ENCODE measurements at regions not wholly inside any gene's neighbourhood (a gene's known extent, or its start where the extent isn't known, plus 50 kb on each side); places are given as distances from the start of the nearest gene placed in this dataset.

DNA sequence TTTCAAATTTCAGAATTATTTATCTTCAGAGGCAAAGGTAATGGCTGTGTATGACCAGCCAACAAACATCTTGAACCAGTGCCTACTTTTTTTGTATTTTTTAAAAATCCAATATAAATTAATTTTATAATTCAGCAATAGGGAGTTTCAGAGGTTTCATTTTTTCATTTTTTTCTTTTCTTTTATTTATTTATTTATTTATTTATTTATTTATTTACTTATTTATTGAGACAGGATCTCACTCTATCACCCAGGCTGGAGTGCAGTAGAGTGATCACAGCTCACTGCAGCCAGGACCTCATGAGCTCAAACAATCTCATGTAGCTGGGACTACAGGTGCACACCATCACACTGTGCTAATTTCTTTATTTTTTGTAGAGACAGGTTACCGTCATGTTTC is 250.5 kb downstream of the TMEM47 start:
- 100% methylated on average over 1 of the region's 1 CpG for WGBS

DNA sequence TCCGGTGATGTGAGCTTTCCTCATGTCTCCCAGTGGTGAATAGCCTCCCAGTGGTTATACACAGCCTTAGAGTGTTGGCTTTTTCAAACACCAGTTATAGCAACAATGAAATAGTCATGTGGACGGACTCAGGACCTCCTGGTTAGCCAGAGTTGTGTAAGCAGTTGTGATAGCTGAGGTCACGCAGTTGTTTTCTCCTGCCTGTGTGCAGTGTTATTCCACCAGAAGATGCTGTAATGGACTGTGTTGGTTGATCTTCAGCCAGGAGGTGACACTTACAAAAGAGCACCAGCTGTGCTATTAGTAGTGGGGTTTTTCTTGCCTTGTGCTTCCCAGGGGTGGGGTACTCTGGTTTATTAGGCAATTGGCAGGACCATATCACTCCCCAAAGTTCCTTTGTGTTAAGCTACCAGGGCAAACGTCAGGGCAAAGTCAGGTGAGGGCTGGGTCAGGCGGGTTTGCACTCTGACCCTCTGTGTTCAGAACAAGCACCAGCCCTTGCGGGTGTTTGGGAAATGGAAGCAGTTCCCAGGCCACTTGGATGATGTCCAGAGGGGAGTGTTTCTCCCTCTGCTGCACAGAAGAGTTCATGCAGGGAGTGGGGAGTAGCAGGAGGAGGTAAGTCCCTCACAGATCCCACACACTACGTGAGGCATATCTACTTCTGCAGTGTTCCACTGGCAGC is 252.6 kb downstream of the TMEM47 start:
- H3K9ac ChIP-seq (ENCODE audit: low read depth, low read length), result no peak overlapping the region
- no peaks in the 10 kb centered on the region for H3K27me3 ChIP-seq (ENCODE audit: insufficient read depth, low read length)
- no peak overlapping the region for H3K4me3 ChIP-seq (ENCODE audit: low read length)
- H3K4me1 ChIP-seq (ENCODE audit: insufficient read depth, low read length), result no peaks in the 10 kb centered on the region
- WGBS, result 88% methylated on average over 7 of the region's 7 CpGs
- H3K36me3 ChIP-seq (ENCODE audit: insufficient read depth, low read length), result no peaks in the 10 kb centered on the region
- H3K27ac ChIP-seq (ENCODE audit: low read depth, low read length), result no peak overlapping the region
- H3K9me3 ChIP-seq (ENCODE audit: insufficient read depth, low read depth, low read length), result no peaks in the 10 kb centered on the region

More for the DNA sequence above, 250.5 kb downstream of the TMEM47 start:
- H3K36me3 ChIP-seq (ENCODE audit: insufficient read depth, low read length), result no peaks in the 10 kb centered on the region
- no peaks in the 10 kb centered on the region for H3K27me3 ChIP-seq (ENCODE audit: insufficient read depth, low read length)
- no peak overlapping the region for H3K4me3 ChIP-seq (ENCODE audit: low read length)
- no peak overlapping the region for H3K9ac ChIP-seq (ENCODE audit: low read depth, low read length)
- H3K4me1 ChIP-seq (ENCODE audit: insufficient read depth, low read length), result no peaks in the 10 kb centered on the region
- no peak overlapping the region for H3K27ac ChIP-seq (ENCODE audit: low read depth, low read length)
- H3K9me3 ChIP-seq (ENCODE audit: insufficient read depth, low read depth, low read length), result no peaks in the 10 kb centered on the region

DNA sequence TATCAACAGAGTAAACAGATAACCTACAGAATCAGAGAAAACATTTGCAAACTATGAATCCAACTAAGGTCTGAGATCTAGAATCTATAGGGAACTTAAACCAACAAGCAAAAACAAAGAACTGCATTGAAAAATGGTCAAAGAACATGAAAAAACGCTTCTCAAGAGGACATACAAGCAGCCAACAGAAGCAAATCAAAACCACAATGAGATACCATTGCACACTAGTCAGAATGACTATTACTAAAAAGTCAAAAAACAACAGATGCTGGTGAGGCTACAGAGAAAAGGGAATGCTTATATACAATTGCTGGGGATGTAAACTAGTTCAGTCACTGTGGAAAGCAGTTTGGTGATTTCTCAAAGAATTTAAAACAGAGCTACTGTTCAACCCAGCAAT is 255.7 kb downstream of the TMEM47 start:
- no peaks in the 10 kb centered on the region for H3K36me3 ChIP-seq (ENCODE audit: insufficient read depth, low read length)
- WGBS, result 100% methylated on average over 1 of the region's 1 CpG

DNA sequence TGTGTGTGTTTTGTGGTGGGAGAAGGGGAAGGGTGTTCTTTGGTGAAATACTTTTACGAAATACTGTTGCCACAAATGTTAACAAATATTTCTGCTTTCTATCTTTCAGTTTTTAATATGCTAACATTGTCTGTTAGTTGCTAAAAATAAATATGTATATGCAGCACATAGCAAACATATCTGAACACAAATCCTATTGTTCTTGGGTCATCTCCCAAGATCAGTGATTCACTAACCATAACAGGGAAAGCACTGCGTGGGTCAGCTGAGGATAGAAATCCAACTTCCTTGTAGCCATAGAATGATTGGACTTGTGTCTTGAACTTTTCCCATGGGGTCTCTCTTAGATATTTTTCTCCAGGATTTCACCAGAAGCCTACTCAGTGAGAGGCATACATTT is 250.3 kb upstream of the FAM47A start:
- Histone ChIP-seq H3K27ac (ENCODE audit: low read depth, low read length) (no peak overlapping the region), H3K9ac (ENCODE audit: low read depth, low read length) (no peak overlapping the region), H3K36me3 (ENCODE audit: insufficient read depth, low read length) (no peaks in the 10 kb centered on the region), H3K4me3 (ENCODE audit: low read length) (no peak overlapping the region), H3K4me1 (ENCODE audit: insufficient read depth, low read length) (no peaks in the 10 kb centered on the region), H3K27me3 (ENCODE audit: insufficient read depth, low read length) (no peaks in the 10 kb centered on the region), H3K9me3 (ENCODE audit: insufficient read depth, low read depth, low read length) (no peaks in the 10 kb centered on the region)
- WGBS, result 100% methylated on average over 1 of the region's 2 CpGs

More for the DNA sequence above, 255.7 kb downstream of the TMEM47 start:
- Histone ChIP-seq H3K27ac (ENCODE audit: low read depth, low read length) (no peak overlapping the region), H3K9ac (ENCODE audit: low read depth, low read length) (no peak overlapping the region), H3K27me3 (ENCODE audit: insufficient read depth, low read length) (no peaks in the 10 kb centered on the region), H3K4me1 (ENCODE audit: insufficient read depth, low read length) (no peaks in the 10 kb centered on the region), H3K9me3 (ENCODE audit: insufficient read depth, low read depth, low read length) (no peaks in the 10 kb centered on the region), H3K4me3 (ENCODE audit: low read length) (no peak overlapping the region)

DNA sequence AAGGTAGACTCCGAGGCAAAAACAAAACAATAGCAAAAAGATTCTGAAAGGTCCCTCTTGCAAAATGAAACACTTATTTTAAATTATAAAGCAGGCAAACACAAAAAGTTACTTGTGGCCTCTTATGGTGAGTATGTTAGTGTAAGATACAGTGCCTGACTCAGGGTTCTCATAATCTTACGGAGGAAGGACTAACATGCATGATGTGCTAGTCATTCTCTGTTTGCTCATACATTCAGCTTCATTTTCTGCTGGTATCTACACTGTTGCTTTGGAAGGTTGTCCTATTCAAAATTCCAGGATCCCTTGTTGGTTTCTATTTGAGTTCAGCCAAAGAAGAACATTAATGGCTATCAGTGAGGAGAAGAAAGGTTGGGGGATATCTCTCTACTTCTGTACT is 249.1 kb upstream of the FAM47A start:
- H3K36me3 ChIP-seq (ENCODE audit: insufficient read depth, low read length), result no peaks in the 10 kb centered on the region
- H3K27me3 ChIP-seq (ENCODE audit: insufficient read depth, low read length), result no peaks in the 10 kb centered on the region
- H3K9me3 ChIP-seq (ENCODE audit: insufficient read depth, low read depth, low read length), result no peaks in the 10 kb centered on the region
- no peak overlapping the region for H3K27ac ChIP-seq (ENCODE audit: low read depth, low read length)
- no peak overlapping the region for H3K4me3 ChIP-seq (ENCODE audit: low read length)
- 83% methylated on average over 1 of the region's 2 CpGs for WGBS
- H3K4me1 ChIP-seq (ENCODE audit: insufficient read depth, low read length), result no peaks in the 10 kb centered on the region
- H3K9ac ChIP-seq (ENCODE audit: low read depth, low read length), result no peak overlapping the region

DNA sequence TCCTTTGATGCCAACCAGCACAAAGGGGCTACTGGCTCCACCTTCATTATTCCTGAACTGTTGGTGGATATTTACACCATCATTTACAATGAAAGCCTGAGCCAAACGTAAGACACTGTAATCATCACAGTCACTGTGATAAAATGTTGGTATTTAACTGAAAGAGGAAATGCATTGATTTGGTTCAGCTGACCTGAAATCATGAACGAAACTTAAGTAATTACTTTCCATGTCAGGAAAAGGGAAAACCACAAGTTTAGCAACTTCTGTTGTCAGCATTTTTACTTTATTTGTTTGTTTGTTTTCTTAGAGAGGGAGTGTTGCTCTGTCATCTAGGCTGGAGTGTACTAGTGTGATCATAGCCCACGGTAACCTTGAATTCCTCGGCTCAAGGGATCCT is 247.8 kb upstream of the FAM47A start:
- WGBS, result 85% methylated on average over 2 of the region's 4 CpGs
- Histone ChIP-seq H3K27ac (ENCODE audit: low read depth, low read length) (no peak overlapping the region), H3K9ac (ENCODE audit: low read depth, low read length) (no peak overlapping the region), H3K27me3 (ENCODE audit: insufficient read depth, low read length) (no peaks in the 10 kb centered on the region), H3K9me3 (ENCODE audit: insufficient read depth, low read depth, low read length) (no peaks in the 10 kb centered on the region), H3K4me3 (ENCODE audit: low read length) (no peak overlapping the region), H3K4me1 (ENCODE audit: insufficient read depth, low read length) (no peaks in the 10 kb centered on the region), H3K36me3 (ENCODE audit: insufficient read depth, low read length) (no peaks in the 10 kb centered on the region)

DNA sequence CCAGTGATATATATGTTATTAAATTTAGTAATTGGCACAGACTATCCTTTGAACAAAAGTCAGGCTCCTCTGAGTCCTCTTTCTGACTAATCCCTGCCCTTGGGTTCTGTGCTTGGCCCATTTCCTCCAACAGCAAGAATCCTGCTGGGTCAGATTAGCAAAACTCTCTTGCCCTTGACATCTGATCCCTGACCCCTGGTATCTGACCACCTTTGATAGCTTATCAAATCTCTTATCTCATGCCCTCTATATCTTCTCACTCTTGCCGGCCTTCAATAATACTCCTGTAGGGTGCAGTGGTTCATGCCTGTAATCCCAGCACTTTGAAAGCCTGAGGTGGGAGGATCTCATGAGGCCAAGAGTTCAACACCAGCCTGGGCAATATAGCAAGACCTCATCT is 245.5 kb upstream of the FAM47A start:
- Histone ChIP-seq H3K9me3 (ENCODE audit: insufficient read depth, low read depth, low read length) (no peaks in the 10 kb centered on the region), H3K9ac (ENCODE audit: low read depth, low read length) (no peak overlapping the region), H3K36me3 (ENCODE audit: insufficient read depth, low read length) (no peaks in the 10 kb centered on the region), H3K4me1 (ENCODE audit: insufficient read depth, low read length) (no peaks in the 10 kb centered on the region), H3K27ac (ENCODE audit: low read depth, low read length) (no peak overlapping the region), H3K27me3 (ENCODE audit: insufficient read depth, low read length) (no peaks in the 10 kb centered on the region), H3K4me3 (ENCODE audit: low read length) (no peak overlapping the region)
- 86% methylated on average over 1 of the region's 1 CpG for WGBS

DNA sequence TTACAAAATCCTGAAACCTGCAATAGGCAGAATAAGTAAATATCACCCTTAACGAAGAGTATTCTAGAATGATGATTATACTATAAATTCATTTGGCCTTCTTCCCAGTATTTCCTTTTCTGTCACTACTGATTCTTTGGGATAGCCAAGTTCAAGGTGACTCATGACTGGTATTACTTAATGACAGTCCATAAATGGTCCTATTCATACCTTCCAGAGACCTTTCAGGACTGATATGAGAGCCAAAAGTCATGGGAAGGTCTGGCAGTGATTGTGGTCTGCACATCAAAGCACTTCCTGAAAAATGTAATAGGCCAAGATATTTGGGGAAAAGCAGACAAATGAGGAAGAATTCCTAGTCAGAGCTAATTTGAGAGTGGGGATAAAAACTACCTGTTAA is 239.6 kb upstream of the FAM47A start:
- H3K36me3 ChIP-seq (ENCODE audit: insufficient read depth, low read length), result no peaks in the 10 kb centered on the region
- H3K4me1 ChIP-seq (ENCODE audit: insufficient read depth, low read length), result no peaks in the 10 kb centered on the region
- no peak overlapping the region for H3K9ac ChIP-seq (ENCODE audit: low read depth, low read length)
- H3K9me3 ChIP-seq (ENCODE audit: insufficient read depth, low read depth, low read length), result no peaks in the 10 kb centered on the region
- WGBS, result no CpG with 5 or more reads among the region's 1 CpG
- H3K27me3 ChIP-seq (ENCODE audit: insufficient read depth, low read length), result no peaks in the 10 kb centered on the region
- H3K4me3 ChIP-seq (ENCODE audit: low read length), result no peak overlapping the region
- H3K27ac ChIP-seq (ENCODE audit: low read depth, low read length), result no peak overlapping the region

DNA sequence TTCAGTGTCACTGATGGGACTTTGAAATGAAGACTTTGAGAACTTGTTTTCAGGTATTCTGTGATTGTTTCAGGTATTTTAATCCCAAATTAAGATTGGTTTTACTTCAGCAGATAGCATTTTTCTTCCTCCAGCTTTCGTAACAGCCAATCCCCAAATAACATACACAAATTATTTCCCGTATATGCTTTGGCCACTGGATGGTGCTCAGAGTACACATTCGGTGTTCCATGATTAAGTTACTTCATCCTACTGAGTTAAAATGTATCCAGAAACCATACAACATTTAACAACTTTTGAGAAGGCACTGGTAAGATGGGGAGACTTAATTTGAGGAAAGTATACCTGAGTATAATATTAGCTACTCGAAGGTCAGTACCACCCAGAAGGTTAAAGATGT is 233.4 kb upstream of the FAM47A start:
- Histone ChIP-seq H3K27ac (ENCODE audit: low read depth, low read length) (no peak overlapping the region), H3K4me1 (ENCODE audit: insufficient read depth, low read length) (no peaks in the 10 kb centered on the region), H3K36me3 (ENCODE audit: insufficient read depth, low read length) (no peaks in the 10 kb centered on the region), H3K9me3 (ENCODE audit: insufficient read depth, low read depth, low read length) (no peaks in the 10 kb centered on the region), H3K9ac (ENCODE audit: low read depth, low read length) (no peak overlapping the region), H3K27me3 (ENCODE audit: insufficient read depth, low read length) (no peaks in the 10 kb centered on the region), H3K4me3 (ENCODE audit: low read length) (no peak overlapping the region)
- WGBS, result 55% methylated on average over 3 of the region's 4 CpGs

DNA sequence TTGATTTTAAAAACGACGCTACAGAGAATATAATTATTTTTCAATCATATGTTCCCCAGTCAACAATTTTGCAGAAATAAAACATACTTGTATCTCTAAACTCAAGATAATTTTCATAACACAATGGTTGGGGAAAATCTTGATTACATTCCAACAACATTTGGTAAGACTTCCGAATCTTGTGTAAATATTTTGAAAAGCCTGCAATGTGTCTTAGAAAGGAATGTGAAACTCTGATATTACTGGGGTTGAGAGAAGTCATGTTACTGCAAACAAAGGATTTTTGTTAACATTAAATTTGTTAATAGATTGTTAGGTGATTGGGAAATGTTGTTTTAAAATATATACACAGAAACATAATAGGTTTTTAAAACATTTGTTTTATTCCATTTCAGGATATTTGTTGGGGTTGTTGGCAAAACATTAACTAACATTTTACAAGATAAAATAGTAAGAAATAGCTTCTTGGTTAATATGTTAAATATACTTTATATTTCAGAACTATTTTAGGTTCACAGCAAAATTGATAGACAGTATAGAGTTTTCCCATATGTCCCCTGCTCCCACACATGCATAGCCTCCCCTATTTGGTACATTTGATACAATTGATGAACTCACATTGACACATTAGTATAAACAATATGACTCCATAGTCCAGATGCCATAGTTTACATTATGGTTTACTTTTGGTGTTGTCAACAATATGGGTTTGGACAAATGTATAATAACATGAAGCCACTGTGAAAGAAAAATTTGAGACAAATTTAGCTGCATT is 218.6 kb upstream of the FAM47A start:
- no peaks in the 10 kb centered on the region for H3K27me3 ChIP-seq (ENCODE audit: insufficient read depth, low read length)
- no peaks in the 10 kb centered on the region for H3K9me3 ChIP-seq (ENCODE audit: insufficient read depth, low read depth, low read length)
- WGBS, result 100% methylated on average over 1 of the region's 3 CpGs
- H3K27ac ChIP-seq (ENCODE audit: low read depth, low read length), result no peak overlapping the region
- H3K4me3 ChIP-seq (ENCODE audit: low read length), result no peak overlapping the region
- no peaks in the 10 kb centered on the region for H3K36me3 ChIP-seq (ENCODE audit: insufficient read depth, low read length)
- H3K4me1 ChIP-seq (ENCODE audit: insufficient read depth, low read length), result no peaks in the 10 kb centered on the region
- no peak overlapping the region for H3K9ac ChIP-seq (ENCODE audit: low read depth, low read length)

DNA sequence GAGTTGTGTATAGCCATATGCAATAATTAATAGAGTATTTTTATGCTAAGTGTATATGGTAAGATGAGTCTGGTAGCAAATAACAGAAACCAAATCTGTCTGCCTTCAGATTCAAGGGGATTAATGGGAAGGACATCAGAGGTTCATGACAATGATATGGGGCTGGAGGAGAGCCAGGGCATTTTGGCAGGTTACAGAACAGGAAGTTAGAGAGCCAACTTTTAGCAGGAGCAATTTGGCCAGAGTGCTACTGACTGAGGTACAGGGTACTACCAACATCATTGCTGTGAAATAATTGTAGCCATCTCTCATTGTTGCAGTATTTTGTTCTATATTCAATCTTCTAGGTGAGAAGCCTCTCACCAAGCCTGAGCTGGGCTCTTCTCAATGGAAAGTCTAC is 210.9 kb upstream of the FAM47A start:
- H3K9ac ChIP-seq (ENCODE audit: low read depth, low read length), result no peak overlapping the region
- no peak overlapping the region for H3K4me3 ChIP-seq (ENCODE audit: low read length)
- H3K9me3 ChIP-seq (ENCODE audit: insufficient read depth, low read depth, low read length), result no peaks in the 10 kb centered on the region
- H3K4me1 ChIP-seq (ENCODE audit: insufficient read depth, low read length), result no peaks in the 10 kb centered on the region
- no peaks in the 10 kb centered on the region for H3K27me3 ChIP-seq (ENCODE audit: insufficient read depth, low read length)
- H3K36me3 ChIP-seq (ENCODE audit: insufficient read depth, low read length), result no peaks in the 10 kb centered on the region
- no peak overlapping the region for H3K27ac ChIP-seq (ENCODE audit: low read depth, low read length)
